ENCODE measurements at regions not wholly inside any gene's neighbourhood (a gene's known extent, or its start where the extent isn't known, plus 50 kb on each side); places are given as distances from the start of the nearest gene placed in this dataset.

GRCh38 chrX:11952176-11952720 is 186.0 kb upstream of the FRMPD4 start:
- no peak for DNase-seq (ENCODE audit: low read depth)

GRCh38 chrX:11953615-11954014 is 184.7 kb upstream of the FRMPD4 start:
- peak; percentile 33 for DNase-seq (ENCODE audit: low read depth)

GRCh38 chrX:11954176-11954575 is 184.1 kb upstream of the FRMPD4 start:
- no peak for DNase-seq (ENCODE audit: low read depth)

GRCh38 chrX:11960031-11960430 is 178.2 kb upstream of the FRMPD4 start:
- DNase-seq (ENCODE audit: low read depth), result no peak

GRCh38 chrX:11965436-11965835 is 172.8 kb upstream of the FRMPD4 start:
- no peak for DNase-seq (ENCODE audit: low read depth)

GRCh38 chrX:11967986-11968869 is 170.0 kb upstream of the FRMPD4 start:
- DNase-seq (ENCODE audit: low read depth), result no peak

GRCh38 chrX:11968991-11969390 is 169.3 kb upstream of the FRMPD4 start:
- no peak for DNase-seq (ENCODE audit: low read depth)

- DNase-seq (ENCODE audit: low read depth), result peak; percentile 24
These were observed 167.5 kb upstream of the FRMPD4 start for GRCh38 chrX:11970578-11971359.

GRCh38 chrX:11976663-11977062 is 161.6 kb upstream of the FRMPD4 start:
- DNase-seq (ENCODE audit: low read depth), result no peak

- no peak for DNase-seq (ENCODE audit: low read depth)
These were observed 146.0 kb upstream of the FRMPD4 start for GRCh38 chrX:11992271-11992670.

GRCh38 chrX:11995146-11995545 is 143.1 kb upstream of the FRMPD4 start:
- DNase-seq (ENCODE audit: low read depth), result no peak

- DNase-seq (ENCODE audit: low read depth), result no peak
These were observed 141.5 kb upstream of the FRMPD4 start for GRCh38 chrX:11996810-11997209.

GRCh38 chrX:11998944-11999343 is 139.3 kb upstream of the FRMPD4 start:
- DNase-seq (ENCODE audit: low read depth), result no peak

- no peak for DNase-seq (ENCODE audit: low read depth)
These were observed 135.4 kb upstream of the FRMPD4 start for GRCh38 chrX:12002876-12003275.

GRCh38 chrX:12007881-12008280 is 130.4 kb upstream of the FRMPD4 start:
- peak; percentile 50 for DNase-seq (ENCODE audit: low read depth)

GRCh38 chrX:12010436-12010835 is 127.8 kb upstream of the FRMPD4 start:
- DNase-seq (ENCODE audit: low read depth), result no peak

- no peak for DNase-seq (ENCODE audit: low read depth)
These were observed 127.2 kb upstream of the FRMPD4 start for GRCh38 chrX:12011075-12011474.

GRCh38 chrX:12013211-12013618 is 125.1 kb upstream of the FRMPD4 start:
- DNase-seq (ENCODE audit: low read depth), result no peak

- DNase-seq (ENCODE audit: low read depth), result no peak
These were observed 116.6 kb upstream of the FRMPD4 start for GRCh38 chrX:12021698-12022097.

- no peak for DNase-seq (ENCODE audit: low read depth)
These were observed 111.8 kb upstream of the FRMPD4 start for GRCh38 chrX:12026481-12026880.

- DNase-seq (ENCODE audit: low read depth), result no peak
These were observed 106.2 kb upstream of the FRMPD4 start for GRCh38 chrX:12032082-12032481.

GRCh38 chrX:12034741-12035140 is 103.5 kb upstream of the FRMPD4 start:
- DNase-seq (ENCODE audit: low read depth), result no peak

GRCh38 chrX:12042615-12043014 is 95.7 kb upstream of the FRMPD4 start:
- no peak for DNase-seq (ENCODE audit: low read depth)

Measured in stromal cell of bone marrow (primary cell).